H1 (cell line): ENCODE measurements at regions not wholly inside any gene's neighbourhood (a gene's known extent, or its start where the extent isn't known, plus 50 kb on each side); places are given as distances from the start of the nearest gene placed in this dataset.

Experiments used
- CTCF ChIA-PET: fragments of 300-600 bp; sonication (Branson Sonifier 250); formaldehyde crosslinking; loops from one replicate; lab custom pipeline; 2021; ENCODE audit not compliant: partially characterized antibody; lab: Charles Lee
- POLR2A ChIA-PET: fragments of 300-600 bp; sonication (Branson Sonifier 250); formaldehyde crosslinking; loops from one replicate; lab custom pipeline; 2021; ENCODE audit warnings: inconsistent platforms; ENCODE audit not compliant: partially characterized antibody; lab: Charles Lee
- DNase-seq, 2 experiments: peaks; one replicate each; pipeline versions ENCODE4 v3.0.0 to v3.0.0-alpha.2; 2010 to 2022; ENCODE audit warnings: low spot score in 2 of 2, low read depth in 1 of 2, mixed read lengths in 1 of 2
- FAIRE-seq: peaks from 2 replicates; lab custom pipeline; 2011; peaks lifted over from hg19 to GRCh38; lab: Jason Lieb, UNC
- H2AFZ ChIP-seq: 2 replicates; pipeline ENCODE4 v1.8.1; 2012; ENCODE audit warnings: low read length, inconsistent platforms
- H2AK5ac ChIP-seq: 2 replicates; pipeline ENCODE4 v1.6.1; 2013; ENCODE audit warnings: low read depth, low read length
- H2BK120ac ChIP-seq: replicated peaks from 2 replicates; pipeline ENCODE3; 2013; ENCODE audit warnings: low read depth, low read length, inconsistent platforms
- H2BK12ac ChIP-seq: 2 replicates; pipeline ENCODE4 v1.6.1; 2013; ENCODE audit warnings: low read depth, low read length
- H2BK15ac ChIP-seq: 2 replicates; pipeline ENCODE4 v1.6.1; 2013; ENCODE audit warnings: low read length
- H2BK20ac ChIP-seq: 2 replicates; pipeline ENCODE4 v1.6.1; 2013; ENCODE audit warnings: low read length
- H2BK5ac ChIP-seq: 2 replicates; pipeline ENCODE4 v1.6.1; 2013; ENCODE audit warnings: low read depth, low read length
- H3K14ac ChIP-seq: 2 replicates; pipeline ENCODE4 v1.6.1; 2013; ENCODE audit warnings: inconsistent platforms; ENCODE audit not compliant: insufficient read length
- H3K18ac ChIP-seq: 2 replicates; pipeline ENCODE4 v1.6.1; 2013; ENCODE audit warnings: low read length; ENCODE audit errors: extremely low read depth
- H3K23ac ChIP-seq: 2 replicates; pipeline ENCODE4 v1.6.1; 2013; ENCODE audit warnings: inconsistent platforms; ENCODE audit not compliant: insufficient read length
- H3K23me2 ChIP-seq: 2 replicates; pipeline ENCODE4 v1.6.1; 2013; ENCODE audit warnings: low read depth, low read length
- H3K27ac ChIP-seq: 2 replicates; pipeline ENCODE4 v1.6.1; 2011; ENCODE audit warnings: low read depth, low read length, inconsistent platforms
- H3K27me3 ChIP-seq, 4 experiments: replicated peaks in 1 of 4; 1 replicate in 1 of 4; 2 replicates in 3 of 4; pipeline versions ENCODE4 v1.6.1 to v1.8.1; 2011 to 2013; ENCODE audit warnings: low read length in 3 of 4, mild to moderate bottlenecking in 3 of 4, inconsistent platforms in 2 of 4, mixed read lengths in 2 of 4, moderate library complexity in 1 of 4; ENCODE audit not compliant: control insufficient read depth in 3 of 4, insufficient read depth in 3 of 4; ENCODE audit errors: extremely low read depth in 1 of 4
- H3K36me3 ChIP-seq, 4 experiments: 2 replicates each; pipeline versions ENCODE4 v1.6.1 to v1.8.1; 2011 to 2013; ENCODE audit warnings: mild to moderate bottlenecking in 4 of 4, low read length in 3 of 4, moderate library complexity in 2 of 4, control low read depth in 1 of 4, inconsistent platforms in 1 of 4; ENCODE audit not compliant: insufficient read depth in 4 of 4, control insufficient read depth in 2 of 4
- H3K4ac ChIP-seq: replicated peaks from 2 replicates; pipeline ENCODE3; 2013; ENCODE audit warnings: low read length, low read depth, mixed read lengths, inconsistent platforms; ENCODE audit not compliant: insufficient read length
- H3K4me1 ChIP-seq, 4 experiments: replicated peaks in 1 of 4; 1 replicate in 1 of 4; 2 replicates in 3 of 4; pipeline versions ENCODE4 v1.6.1 to v1.8.1; 2011 to 2013; ENCODE audit warnings: low read length in 3 of 4, inconsistent platforms in 2 of 4, mixed read lengths in 1 of 4; ENCODE audit not compliant: insufficient read depth in 4 of 4, control insufficient read depth in 3 of 4
- H3K4me2 ChIP-seq, 2 experiments: 2 replicates each; pipeline versions ENCODE4 v1.6.1 to v1.8.1; 2011 to 2013; ENCODE audit warnings: low read depth in 2 of 2, low read length in 2 of 2, control low read depth in 1 of 2, inconsistent platforms in 1 of 2, mild to moderate bottlenecking in 1 of 2; ENCODE audit not compliant: insufficient read depth in 1 of 2
- H3K4me3 ChIP-seq, 4 experiments: fragments of 200-600, 300-600 bp in 1 of 4; sonication (generic), shearing (Covaris generic), sonication (Bioruptor Twin) in 1 of 4; 2 replicates each; pipeline versions ENCODE4 v1.5.1 to v1.8.1; 2011 to 2016; ENCODE audit warnings: low read length in 4 of 4, low read depth in 3 of 4, control low read depth in 2 of 4, inconsistent platforms in 2 of 4, mild to moderate bottlenecking in 2 of 4, mixed read lengths in 1 of 4, moderate library complexity in 1 of 4; ENCODE audit not compliant: insufficient read depth in 2 of 4; ENCODE audit errors: extremely low read depth in 1 of 4
- H3K56ac ChIP-seq: replicated peaks from 2 replicates; pipeline ENCODE3; 2013; ENCODE audit warnings: low read depth, mild to moderate bottlenecking, mixed read lengths, low read length, inconsistent platforms; ENCODE audit not compliant: insufficient read length
- H3K79me1 ChIP-seq: 2 replicates; pipeline ENCODE4 v1.6.1; 2013; ENCODE audit warnings: low read depth, low read length, control low read depth
- H3K79me2 ChIP-seq, 2 experiments: 2 replicates each; pipeline versions ENCODE4 v1.6.1 to v1.8.1; 2012 to 2013; ENCODE audit warnings: low read length in 2 of 2, mild to moderate bottlenecking in 2 of 2, inconsistent platforms in 1 of 2; ENCODE audit not compliant: insufficient read depth in 2 of 2, control insufficient read depth in 1 of 2
- H3K9ac ChIP-seq, 4 experiments: replicated peaks in 1 of 4; 1 replicate in 1 of 4; 2 replicates in 3 of 4; pipeline versions ENCODE4 v1.6.1 to v1.8.1; 2011 to 2013; ENCODE audit warnings: low read depth in 3 of 4, low read length in 3 of 4, control low read depth in 2 of 4, mild to moderate bottlenecking in 2 of 4, moderate library complexity in 2 of 4, inconsistent platforms in 1 of 4; ENCODE audit errors: extremely low read depth in 1 of 4
- H3K9me3 ChIP-seq, 2 experiments: 2 replicates each; pipeline versions ENCODE4 v1.6.1 to v1.8.1; 2012 to 2013; ENCODE audit warnings: mild to moderate bottlenecking in 2 of 2, moderate library complexity in 2 of 2, control low read depth in 1 of 2, inconsistent platforms in 1 of 2, low read depth in 1 of 2, low read length in 1 of 2, mixed read lengths in 1 of 2; ENCODE audit not compliant: insufficient read depth in 2 of 2
- H4K20me1 ChIP-seq, 2 experiments: replicated peaks in 1 of 2; 2 replicates each; pipeline versions ENCODE3 to v1.8.1; 2011 to 2013; ENCODE audit warnings: inconsistent platforms in 2 of 2, low read length in 2 of 2, mild to moderate bottlenecking in 1 of 2; ENCODE audit not compliant: insufficient read depth in 2 of 2, control insufficient read depth in 1 of 2
- H4K5ac ChIP-seq: 2 replicates; pipeline ENCODE4 v1.6.1; 2013; ENCODE audit warnings: low read length, low read depth, mixed read lengths, inconsistent platforms; ENCODE audit not compliant: insufficient read length
- H4K8ac ChIP-seq: 2 replicates; pipeline ENCODE4 v1.8.0; 2013; ENCODE audit warnings: mild to moderate bottlenecking, moderate library complexity, low read length, inconsistent platforms; ENCODE audit not compliant: insufficient read depth; ENCODE audit errors: extremely low read depth
- H4K91ac ChIP-seq: replicated peaks from 2 replicates; pipeline ENCODE3; 2013; ENCODE audit warnings: low read length, mixed read lengths, inconsistent platforms; ENCODE audit not compliant: insufficient read length
- EGR1 ChIP-seq: IDR thresholded peaks from 2 replicates; pipeline ENCODE4 v1.6.1; 2011; ENCODE audit warnings: low read depth, low read length, borderline replicate concordance
- HDAC2 ChIP-seq, 2 experiments: fragments of 300-600 bp in 1 of 2; sonication (generic) in 1 of 2; IDR thresholded peaks; 2 replicates each; pipeline ENCODE4 v1.6.1; 2011 to 2012; ENCODE audit warnings: low read depth in 2 of 2, low read length in 2 of 2, mild to moderate bottlenecking in 2 of 2, moderate library complexity in 2 of 2, borderline replicate concordance in 1 of 2, inconsistent platforms in 1 of 2
- HDAC6 ChIP-seq: IDR thresholded peaks from one replicate; pipeline ENCODE4 v1.7.1; 2012; ENCODE audit warnings: low read depth, mild to moderate bottlenecking, inconsistent platforms, low read length, moderate library complexity
- POLR2AphosphoS5 ChIP-seq: IDR thresholded peaks from 2 replicates; pipeline ENCODE4 v1.6.1; 2011; ENCODE audit warnings: low read depth, low read length
- SIN3A ChIP-seq, 2 experiments: IDR thresholded peaks in 1 of 2; conservative IDR thresholded peaks in 1 of 2; 2 replicates each; pipeline ENCODE4 v1.6.1; 2011 to 2012; ENCODE audit warnings: low read length in 2 of 2, improper control_type of control experiment in 1 of 2, low read depth in 1 of 2, mild to moderate bottlenecking in 1 of 2
- SRF ChIP-seq: IDR thresholded peaks from 2 replicates; pipeline ENCODE4 v1.6.1; 2011; ENCODE audit warnings: mild to moderate bottlenecking, low read depth, low read length, moderate library complexity
- TAF1 ChIP-seq: IDR thresholded peaks from 2 replicates; pipeline ENCODE4 v1.6.1; 2011; ENCODE audit warnings: mild to moderate bottlenecking, low read depth, low read length
- TBP ChIP-seq: IDR thresholded peaks from 2 replicates; pipeline ENCODE4 v1.6.1; 2011; ENCODE audit warnings: low read depth, low read length, improper control_type of control experiment
- WGBS, 2 experiments: shearing (Covaris generic) in 1 of 2; methylation state at CpG; one replicate each; pipeline versions ENCODE4 v1.1.6 to v1.1.7; 2013 to 2015; ENCODE audit warnings: low lambda C conversion rate in 2 of 2, mixed read lengths in 2 of 2, inconsistent platforms in 1 of 2, low coverage in 1 of 2, missing lambda C conversion rate in 1 of 2; ENCODE audit not compliant: insufficient replicate concordance in 2 of 2, insufficient coverage in 1 of 2, insufficient read length in 1 of 2; ENCODE audit errors: extremely low coverage in 1 of 2, missing lambda C conversion rate in 1 of 2; 5-methylcytosine and 5-hydroxymethylcytosine counted together

DNA sequence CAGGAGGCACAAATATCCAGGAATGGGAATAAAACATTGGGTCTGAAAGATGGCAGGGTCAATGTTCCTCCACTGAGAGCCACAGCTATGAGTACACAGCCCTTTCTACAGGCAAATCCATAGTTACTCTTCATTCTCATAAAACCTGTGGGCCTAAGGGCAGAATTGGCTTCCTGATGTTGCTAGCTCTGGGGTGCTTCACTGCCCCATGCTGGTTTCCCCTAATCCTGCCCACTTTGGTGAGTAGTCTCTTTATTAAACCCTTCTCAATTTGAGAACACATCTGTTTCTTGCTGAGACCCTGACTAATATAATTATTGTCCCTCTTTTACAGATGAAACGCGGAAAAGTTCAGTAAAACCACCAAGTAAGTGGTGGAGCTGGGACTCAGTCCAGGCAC lies 66.3 kb upstream of the RAI14 start:
- no peak overlapping the region for H2AFZ ChIP-seq
- H3K23me2 ChIP-seq: no peaks in the 10 kb centered on the region
- H2BK12ac ChIP-seq: no peak overlapping the region
- no peaks in the 10 kb centered on the region for H3K79me2 ChIP-seq
- H3K4me1 ChIP-seq: no peaks in the 10 kb centered on the region; a peak in 2 of 7 replicates
- no peak overlapping the region for H2BK15ac ChIP-seq
- H3K14ac ChIP-seq: no peak overlapping the region
- H3K23ac ChIP-seq: no peak overlapping the region
- H3K36me3 ChIP-seq: no peaks in the 10 kb centered on the region
- ChIA-PET POLR2A (interaction anchor here (0.7 kb wide), 1 partner anchor 12 kb away, joined by 4 read pairs; no protein-coding TSS in a partner anchor), CTCF (interaction anchor here (0.6 to 2.5 kb wide), 7 partner anchors 8 to 599 kb away, joined by 3 to 8 read pairs (median 4); no protein-coding TSS in a partner anchor)
- no peak overlapping the region for H3K56ac ChIP-seq
- no peaks in the 10 kb centered on the region for H4K20me1 ChIP-seq
- WGBS, 2 experiments: 89% methylated on average over 2 of the region's 2 CpGs; no CpG with 5 or more reads in 1 of the 2 experiments
- FAIRE-seq (no peak), DNase-seq (no peak)
- no peak overlapping the region for H3K18ac ChIP-seq
- H3K4me3 ChIP-seq: no peak overlapping the region
- H2BK5ac ChIP-seq: no peak overlapping the region
- no peak overlapping the region for H4K5ac ChIP-seq
- no peaks in the 10 kb centered on the region for H3K79me1 ChIP-seq
- TF ChIP-seq SIN3A (conservative IDR thresholded peaks at IDR 0.05 in 1 of 2, IDR thresholded peaks at IDR 0.05 in 1 of 2; ENCODE audit: low read depth in 1 of 2, low read length in 2 of 2) (no peak), TAF1 (no peak), HDAC6 (no peak), SRF (no peak), POLR2AphosphoS5 (no peak), HDAC2 (IDR thresholded peaks at IDR 0.05; ENCODE audit: borderline replicate concordance in 1 of 2, low read depth in 2 of 2, low read length in 2 of 2) (no peak), TBP (no peak), EGR1 (no peak)
- no peak overlapping the region for H3K9ac ChIP-seq
- H4K91ac ChIP-seq: no peak overlapping the region
- no peaks in the 10 kb centered on the region for H3K27me3 ChIP-seq
- no peak overlapping the region for H3K4ac ChIP-seq
- no peak overlapping the region for H2BK20ac ChIP-seq
- no peak overlapping the region for H3K27ac ChIP-seq
- no peak overlapping the region for H4K8ac ChIP-seq
- H2BK120ac ChIP-seq: no peak overlapping the region
- no peak overlapping the region for H3K4me2 ChIP-seq
- no peaks in the 10 kb centered on the region for H3K9me3 ChIP-seq
- H2AK5ac ChIP-seq: no peak overlapping the region
